Parathyroid adenoma (tissue), 2 donors: ENCODE measurements at regions not wholly inside any gene's neighbourhood (a gene's known extent, or its start where the extent isn't known, plus 50 kb on each side); places are given as distances from the start of the nearest gene placed in this dataset.
"Not testable (repeated sequence)": the region's sequence is repeated elsewhere in the genome, so short reads cannot be mapped to it uniquely, and the experiment has no call there.

Experiments
- H2AFZ ChIP-seq: fragments of 300-600 bp; sonication (generic); one replicate; pipeline ENCODE4 v1.7.0; 2017; ENCODE audit warnings: antibody characterized with exemption, mild to moderate bottlenecking
- H3K27ac ChIP-seq: fragments of 300-600 bp; sonication (generic); one replicate; pipeline ENCODE4 v1.7.0; 2017
- H3K27me3 ChIP-seq: fragments of 300-600 bp; sonication (generic); one replicate; pipeline ENCODE4 v1.7.0; 2017; ENCODE audit warnings: low read length; ENCODE audit not compliant: control insufficient read depth, insufficient read depth
- H3K36me3 ChIP-seq: fragments of 300-600 bp; sonication (generic); one replicate; pipeline ENCODE4 v1.7.0; 2017; ENCODE audit warnings: low read length; ENCODE audit not compliant: control insufficient read depth, insufficient read depth
- H3K4me1 ChIP-seq: fragments of 300-600 bp; sonication (generic); one replicate; pipeline ENCODE4 v1.7.0; 2017; ENCODE audit warnings: control low read depth
- H3K4me2 ChIP-seq: fragments of 300-600 bp; sonication (generic); one replicate; pipeline ENCODE4 v1.7.0; 2017; ENCODE audit warnings: low read length
- H3K4me3 ChIP-seq: fragments of 300-600 bp; sonication (generic); one replicate; pipeline ENCODE4 v1.7.0; 2017; ENCODE audit warnings: low read depth, low read length
- H3K79me2 ChIP-seq: fragments of 300-600 bp; sonication (generic); one replicate; pipeline ENCODE4 v1.7.0; 2017; ENCODE audit warnings: control low read depth
- H3K9ac ChIP-seq: fragments of 300-600 bp; sonication (generic); one replicate; pipeline ENCODE4 v1.7.0; 2017; ENCODE audit warnings: mild to moderate bottlenecking
- H3K9me3 ChIP-seq: fragments of 300-600 bp; sonication (generic); one replicate; pipeline ENCODE4 v1.7.0; 2017; ENCODE audit warnings: low read length; ENCODE audit not compliant: control insufficient read depth
- donor health status: primary hyperparathyroidism.

- not testable (repeated sequence) for H3K9me3 ChIP-seq, H3K27ac ChIP-seq, H3K36me3 ChIP-seq, H3K79me2 ChIP-seq, H3K27me3 ChIP-seq, H2AFZ ChIP-seq, H3K9ac ChIP-seq, H3K4me3 ChIP-seq, H3K4me2 ChIP-seq, H3K4me1 ChIP-seq
Observed at GRCh38 chr2:89255013-89255412, 563.5 kb downstream of the RPIA start.

GRCh38 chr2:89273443-89273842 lies 582.0 kb downstream of the RPIA start:
- not testable (repeated sequence) for H3K4me2 ChIP-seq, H3K9me3 ChIP-seq, H3K27ac ChIP-seq, H3K9ac ChIP-seq, H2AFZ ChIP-seq, H3K36me3 ChIP-seq, H3K27me3 ChIP-seq, H3K4me3 ChIP-seq, H3K4me1 ChIP-seq, H3K79me2 ChIP-seq

GRCh38 chr2:89280536-89280935 lies 589.1 kb downstream of the RPIA start:
- not testable (repeated sequence) for H3K9me3 ChIP-seq, H2AFZ ChIP-seq, H3K4me1 ChIP-seq

GRCh38 chr2:89286448-89287080 lies 595.1 kb downstream of the RPIA start:
- H3K4me2 ChIP-seq, H3K79me2 ChIP-seq, H3K36me3 ChIP-seq, H3K4me3 ChIP-seq, H3K4me1 ChIP-seq, H3K9ac ChIP-seq, H3K9me3 ChIP-seq, H2AFZ ChIP-seq, H3K27ac ChIP-seq, H3K27me3 ChIP-seq: not testable (repeated sequence)

More at GRCh38 chr2:89280536-89280935, 589.1 kb downstream of the RPIA start:
- not testable (repeated sequence) for H3K27me3 ChIP-seq, H3K4me2 ChIP-seq, H3K4me3 ChIP-seq, H3K27ac ChIP-seq, H3K36me3 ChIP-seq, H3K9ac ChIP-seq, H3K79me2 ChIP-seq

- not testable (repeated sequence) for H3K4me1 ChIP-seq, H3K9me3 ChIP-seq, H3K4me2 ChIP-seq, H3K27me3 ChIP-seq, H3K4me3 ChIP-seq, H3K36me3 ChIP-seq, H3K27ac ChIP-seq, H2AFZ ChIP-seq, H3K79me2 ChIP-seq, H3K9ac ChIP-seq
Observed at GRCh38 chr2:89287084-89287483, 595.6 kb downstream of the RPIA start.

- not testable (repeated sequence) for H2AFZ ChIP-seq, H3K4me1 ChIP-seq, H3K9me3 ChIP-seq, H3K27ac ChIP-seq, H3K4me3 ChIP-seq, H3K9ac ChIP-seq, H3K36me3 ChIP-seq, H3K79me2 ChIP-seq, H3K27me3 ChIP-seq, H3K4me2 ChIP-seq
Observed at GRCh38 chr2:89291717-89292298, 600.3 kb downstream of the RPIA start.

- not testable (repeated sequence) for H3K9me3 ChIP-seq, H3K4me1 ChIP-seq, H3K4me3 ChIP-seq, H3K27me3 ChIP-seq, H3K4me2 ChIP-seq, H3K36me3 ChIP-seq, H3K9ac ChIP-seq, H3K27ac ChIP-seq, H2AFZ ChIP-seq, H3K79me2 ChIP-seq
Observed at GRCh38 chr2:89293399-89293798, 601.9 kb downstream of the RPIA start.

GRCh38 chr2:89294335-89294734 lies 602.9 kb downstream of the RPIA start:
- H3K27me3 ChIP-seq, H3K79me2 ChIP-seq, H3K36me3 ChIP-seq, H3K4me1 ChIP-seq, H3K27ac ChIP-seq, H3K9me3 ChIP-seq, H2AFZ ChIP-seq, H3K4me3 ChIP-seq, H3K9ac ChIP-seq, H3K4me2 ChIP-seq: not testable (repeated sequence)

GRCh38 chr2:89296820-89297398 lies 605.4 kb downstream of the RPIA start:
- H3K4me1 ChIP-seq, H3K36me3 ChIP-seq, H3K9me3 ChIP-seq, H3K27ac ChIP-seq, H2AFZ ChIP-seq, H3K27me3 ChIP-seq, H3K79me2 ChIP-seq, H3K9ac ChIP-seq, H3K4me2 ChIP-seq, H3K4me3 ChIP-seq: not testable (repeated sequence)

- H3K9me3 ChIP-seq, H3K79me2 ChIP-seq, H3K4me1 ChIP-seq, H2AFZ ChIP-seq, H3K27ac ChIP-seq, H3K4me3 ChIP-seq, H3K9ac ChIP-seq, H3K36me3 ChIP-seq, H3K27me3 ChIP-seq, H3K4me2 ChIP-seq: not testable (repeated sequence)
Observed at GRCh38 chr2:89299196-89299595, 607.7 kb downstream of the RPIA start.

GRCh38 chr2:89305623-89306022 lies 614.1 kb downstream of the RPIA start:
- H3K9ac ChIP-seq, H2AFZ ChIP-seq, H3K4me3 ChIP-seq, H3K36me3 ChIP-seq, H3K79me2 ChIP-seq, H3K27me3 ChIP-seq, H3K4me2 ChIP-seq, H3K4me1 ChIP-seq, H3K27ac ChIP-seq, H3K9me3 ChIP-seq: not testable (repeated sequence)
